Astrocyte (in vitro differentiated cells and primary cell): ENCODE measurements at regions not wholly inside any gene's neighbourhood (a gene's known extent, or its start where the extent isn't known, plus 50 kb on each side); places are given as distances from the start of the nearest gene placed in this dataset.

Source experiments
- DNase-seq: peaks from one replicate; pipeline ENCODE4 v3.0.0-alpha.2; 2010; ENCODE audit warnings: low read depth
- FAIRE-seq: peaks from 2 replicates; lab custom pipeline; 2011; peaks lifted over from hg19 to GRCh38; lab: Jason Lieb, UNC
- H2AFZ ChIP-seq: 2 replicates; pipeline ENCODE4 v1.6.0; 2012; ENCODE audit warnings: low read depth, low read length, inconsistent platforms
- H3K27ac ChIP-seq: 2 replicates; pipeline ENCODE4 v1.5.1; 2011; ENCODE audit warnings: low read depth, low read length, inconsistent platforms
- H3K27me3 ChIP-seq: 2 replicates; pipeline ENCODE4 v1.6.0; 2011; ENCODE audit warnings: low read length, inconsistent platforms; ENCODE audit not compliant: insufficient read depth
- H3K36me3 ChIP-seq: 2 replicates; pipeline ENCODE4 v1.5.1; 2011; ENCODE audit warnings: low read length, inconsistent platforms; ENCODE audit not compliant: insufficient read depth
- H3K4me1 ChIP-seq: 2 replicates; pipeline ENCODE4 v1.5.1; 2011; ENCODE audit warnings: low read length, inconsistent platforms; ENCODE audit not compliant: insufficient read depth
- H3K4me2 ChIP-seq: 2 replicates; pipeline ENCODE4 v1.6.0; 2012; ENCODE audit warnings: low read length, inconsistent platforms
- H3K4me3 ChIP-seq: 2 replicates; pipeline ENCODE4 v1.5.1; 2011; ENCODE audit warnings: low read depth, mild to moderate bottlenecking, low read length, inconsistent platforms; ENCODE audit not compliant: insufficient read depth
- H3K79me2 ChIP-seq: 2 replicates; pipeline ENCODE4 v1.6.0; 2012; ENCODE audit warnings: mild to moderate bottlenecking, low read length, inconsistent platforms; ENCODE audit not compliant: insufficient read depth
- H3K9ac ChIP-seq: 2 replicates; pipeline ENCODE4 v1.6.0; 2012; ENCODE audit warnings: mild to moderate bottlenecking, low read length, inconsistent platforms
- H3K9me3 ChIP-seq: 2 replicates; pipeline ENCODE4 v1.5.1; 2012; ENCODE audit warnings: low read depth, mild to moderate bottlenecking, low read length, inconsistent platforms; ENCODE audit not compliant: insufficient read depth
- H4K20me1 ChIP-seq: 2 replicates; pipeline ENCODE4 v1.6.0; 2012; ENCODE audit warnings: low read length, inconsistent platforms; ENCODE audit not compliant: insufficient read depth
- H3K27ac Mint-ChIP-seq: one replicate; pipeline ENCODE4 v1.8.0; 2021; ENCODE audit warnings: mild to moderate bottlenecking, mixed read lengths; ENCODE audit not compliant: unreplicated experiment
- H3K27me3 Mint-ChIP-seq: one replicate; pipeline ENCODE4 v1.8.0; 2021; ENCODE audit warnings: low read depth, mixed read lengths; ENCODE audit not compliant: unreplicated experiment
- H3K36me3 Mint-ChIP-seq: one replicate; pipeline ENCODE4 v1.8.0; 2021; ENCODE audit warnings: low read depth, mixed read lengths; ENCODE audit not compliant: unreplicated experiment
- H3K4me1 Mint-ChIP-seq: one replicate; pipeline ENCODE4 v1.8.0; 2021; ENCODE audit warnings: low read depth, mixed read lengths; ENCODE audit not compliant: unreplicated experiment
- H3K4me3 Mint-ChIP-seq: one replicate; pipeline ENCODE4 v1.8.0; 2021; ENCODE audit warnings: mild to moderate bottlenecking, moderate library complexity, mixed read lengths; ENCODE audit not compliant: unreplicated experiment
- H3K9me3 Mint-ChIP-seq: one replicate; pipeline ENCODE4 v1.8.0; 2021; ENCODE audit warnings: mild to moderate bottlenecking, mixed read lengths; ENCODE audit not compliant: unreplicated experiment
- CTCF ChIP-seq: IDR thresholded peaks from 2 replicates; pipeline ENCODE4 v1.5.1; 2011; ENCODE audit warnings: low read depth, mild to moderate bottlenecking, inconsistent platforms, low read length, moderate library complexity; ENCODE audit not compliant: insufficient read depth
- EZH2 ChIP-seq: IDR thresholded peaks from 2 replicates; pipeline ENCODE4 v1.6.1; 2012; ENCODE audit warnings: mild to moderate bottlenecking, low read length, inconsistent platforms; ENCODE audit not compliant: insufficient read depth

GRCh38 chr6:66245231-66245630, 538.2 kb upstream of the EYS start:
- H3K36me3 ChIP-seq = no peaks in the 10 kb centered on the region
- no peak overlapping the region for H3K9ac ChIP-seq
- H2AFZ ChIP-seq = no peak overlapping the region
- Mint-ChIP-seq H3K27ac (no peak overlapping the region), H3K27me3 (no peaks in the 10 kb centered on the region), H3K4me3 (no peak overlapping the region), H3K36me3 (no peaks in the 10 kb centered on the region), H3K9me3 (peaks cover 6% of the 10 kb centered on the region), H3K4me1 (no peaks in the 10 kb centered on the region)
- TF ChIP-seq CTCF (no peak), EZH2 (no peak)
- DNase-seq (no peak), FAIRE-seq (no peak)
- H3K9me3 ChIP-seq = no peaks in the 10 kb centered on the region
- no peaks in the 10 kb centered on the region for H4K20me1 ChIP-seq
- H3K79me2 ChIP-seq = no peaks in the 10 kb centered on the region
- H3K27me3 ChIP-seq = no peaks in the 10 kb centered on the region
- no peak overlapping the region for H3K4me3 ChIP-seq
- H3K4me1 ChIP-seq = no peaks in the 10 kb centered on the region
- H3K27ac ChIP-seq = no peak overlapping the region
- no peak overlapping the region for H3K4me2 ChIP-seq

GRCh38 chr6:66238851-66239250, 531.8 kb upstream of the EYS start:
- no peak overlapping the region for H3K27ac Mint-ChIP-seq
- no peaks in the 10 kb centered on the region for H3K4me1 Mint-ChIP-seq
- H4K20me1 ChIP-seq = no peaks in the 10 kb centered on the region
- no peaks in the 10 kb centered on the region for H3K9me3 Mint-ChIP-seq
- H2AFZ ChIP-seq = no peak overlapping the region
- no peaks in the 10 kb centered on the region for H3K9me3 ChIP-seq
- no peaks in the 10 kb centered on the region for H3K27me3 ChIP-seq
- no peak overlapping the region for H3K4me2 ChIP-seq
- no peak overlapping the region for H3K27ac ChIP-seq
- no peak overlapping the region for H3K4me3 ChIP-seq
- no peak overlapping the region for H3K9ac ChIP-seq
- no peak overlapping the region for H3K4me3 Mint-ChIP-seq
- H3K36me3 ChIP-seq = no peaks in the 10 kb centered on the region
- no peaks in the 10 kb centered on the region for H3K79me2 ChIP-seq
- TF ChIP-seq CTCF = no peak
- TF ChIP-seq EZH2 = no peak
- no peak for FAIRE-seq
- no peaks in the 10 kb centered on the region for H3K4me1 ChIP-seq
- no peaks in the 10 kb centered on the region for H3K36me3 Mint-ChIP-seq
- no peaks in the 10 kb centered on the region for H3K27me3 Mint-ChIP-seq
- DNase-seq = no peak

- H3K4me3 ChIP-seq = no peak overlapping the region
- no peak for DNase-seq
- H4K20me1 ChIP-seq = no peaks in the 10 kb centered on the region
- FAIRE-seq = no peak
- H3K36me3 Mint-ChIP-seq = no peaks in the 10 kb centered on the region
- no peaks in the 10 kb centered on the region for H3K4me1 ChIP-seq
- no peak overlapping the region for H3K27ac ChIP-seq
- H3K27me3 ChIP-seq = no peaks in the 10 kb centered on the region
- no peak overlapping the region for H3K9ac ChIP-seq
- no peak overlapping the region for H2AFZ ChIP-seq
- H3K27me3 Mint-ChIP-seq = no peaks in the 10 kb centered on the region
- H3K4me3 Mint-ChIP-seq = no peak overlapping the region
- no peak overlapping the region for H3K27ac Mint-ChIP-seq
- H3K4me1 Mint-ChIP-seq = no peaks in the 10 kb centered on the region
- no peaks in the 10 kb centered on the region for H3K9me3 ChIP-seq
- TF ChIP-seq EZH2 (no peak), CTCF (no peak)
- no peaks in the 10 kb centered on the region for H3K9me3 Mint-ChIP-seq
- H3K4me2 ChIP-seq = no peak overlapping the region
- H3K79me2 ChIP-seq = no peaks in the 10 kb centered on the region
- H3K36me3 ChIP-seq = no peaks in the 10 kb centered on the region
Observed at GRCh38 chr6:66232890-66233289, 525.9 kb upstream of the EYS start.
